MM.1S (cell line): ENCODE measurements at regions not wholly inside any gene's neighbourhood (a gene's known extent, or its start where the extent isn't known, plus 50 kb on each side); places are given as distances from the start of the nearest gene placed in this dataset.

Experiments
- DNase-seq: peaks from one replicate; pipeline ENCODE4 v3.0.0-alpha.2; 2015
- H2AFZ ChIP-seq: fragments of 300-600 bp; sonication (generic); 2 replicates; pipeline ENCODE4 v1.6.0; 2016; ENCODE audit warnings: antibody characterized with exemption, low read length
- H3F3A ChIP-seq: fragments of 300-600 bp; sonication (generic); 2 replicates; pipeline ENCODE4 v1.6.1; 2016; ENCODE audit warnings: mild to moderate bottlenecking, antibody characterized with exemption, low read length, moderate library complexity, mixed read lengths; ENCODE audit not compliant: insufficient read depth
- H3K27ac ChIP-seq: fragments of 300-600 bp; sonication (generic); 2 replicates; pipeline ENCODE4 v1.5.1; 2016; ENCODE audit warnings: mild to moderate bottlenecking, low read length
- H3K27me3 ChIP-seq: fragments of 300-600 bp; sonication (generic); replicated peaks from 2 replicates; pipeline ENCODE4 v1.6.0; 2016; ENCODE audit warnings: low read length; ENCODE audit not compliant: insufficient read depth
- H3K36me3 ChIP-seq: fragments of 300-600 bp; sonication (generic); replicated peaks from 2 replicates; pipeline ENCODE4 v1.6.1; 2016; ENCODE audit warnings: mild to moderate bottlenecking, low read length, mixed read lengths; ENCODE audit not compliant: insufficient read depth
- H3K4me1 ChIP-seq: fragments of 300-600 bp; sonication (generic); 2 replicates; pipeline ENCODE4 v1.6.1; 2016; ENCODE audit warnings: low read length, mixed read lengths
- H3K4me2 ChIP-seq: fragments of 300-600 bp; sonication (generic); 2 replicates; pipeline ENCODE4 v1.6.0; 2016; ENCODE audit warnings: low read depth, low read length
- H3K4me3 ChIP-seq: fragments of 300-600 bp; sonication (generic); 2 replicates; pipeline ENCODE4 v1.5.1; 2016; ENCODE audit warnings: low read length, mixed read lengths
- H3K79me2 ChIP-seq: fragments of 300-600 bp; sonication (generic); 2 replicates; pipeline ENCODE4 v1.6.1; 2016; ENCODE audit warnings: mixed run types, low read length, mixed read lengths
- H3K9ac ChIP-seq: fragments of 300-600 bp; sonication (generic); 2 replicates; pipeline ENCODE4 v1.6.1; 2016; ENCODE audit warnings: low read length, mixed read lengths
- H3K9me2 ChIP-seq: fragments of 300-600 bp; sonication (generic); replicated peaks from 2 replicates; pipeline ENCODE4 v1.6.1; 2016; ENCODE audit warnings: mild to moderate bottlenecking, low read length, mixed read lengths; ENCODE audit not compliant: insufficient read depth
- H3K9me3 ChIP-seq: fragments of 300-600 bp; sonication (generic); replicated peaks from 2 replicates; pipeline ENCODE4 v1.6.1; 2016; ENCODE audit warnings: mild to moderate bottlenecking, low read length, mixed read lengths; ENCODE audit not compliant: insufficient read depth
- H4K20me1 ChIP-seq: fragments of 300-600 bp; sonication (generic); 2 replicates; pipeline ENCODE4 v1.6.1; 2016; ENCODE audit warnings: mild to moderate bottlenecking, low read length, moderate library complexity, mixed read lengths; ENCODE audit not compliant: insufficient read depth
- CTCF ChIP-seq: fragments of 300-600 bp; sonication (generic); IDR thresholded peaks from 2 replicates; pipeline ENCODE4 v1.5.1; 2016; ENCODE audit warnings: antibody characterized with exemption, low read length, mixed read lengths
- EZH2 ChIP-seq: fragments of 300-600 bp; sonication (generic); optimal IDR thresholded peaks from 2 replicates; pipeline ENCODE3; 2017; ENCODE audit warnings: low read depth, mild to moderate bottlenecking, antibody characterized with exemption, low read length, mixed read lengths
- EZH2phosphoT487 ChIP-seq: fragments of 300-600 bp; sonication (generic); IDR thresholded peaks from 2 replicates; pipeline ENCODE4 v1.6.1; 2018; ENCODE audit warnings: antibody characterized with exemption, low read length

GRCh38 chr10:2968401-2969058 lies 98.8 kb upstream of the PFKP start:
- no peaks in the 10 kb centered on the region for H4K20me1 ChIP-seq

GRCh38 chr10:2966134-2966533 lies 101.2 kb upstream of the PFKP start:
- no peaks in the 10 kb centered on the region for H3K9me3 ChIP-seq
- TF ChIP-seq CTCF = no peak
- TF ChIP-seq EZH2phosphoT487 = no peak
- TF ChIP-seq EZH2 = no peak

More at GRCh38 chr10:2968401-2969058, 98.8 kb upstream of the PFKP start:
- no peak overlapping the region for H3K9ac ChIP-seq
- H3F3A ChIP-seq = no peaks in the 10 kb centered on the region
- H3K4me2 ChIP-seq = no peak overlapping the region
- DNase-seq = no peak
- TF ChIP-seq EZH2phosphoT487 = no peak
- TF ChIP-seq EZH2 = no peak
- no peak for TF ChIP-seq CTCF
- H3K27ac ChIP-seq = no peak overlapping the region
- no peak overlapping the region for H3K4me3 ChIP-seq
- H3K9me2 ChIP-seq = no peaks in the 10 kb centered on the region
- no peaks in the 10 kb centered on the region for H3K79me2 ChIP-seq
- H3K36me3 ChIP-seq = no peaks in the 10 kb centered on the region
- no peaks in the 10 kb centered on the region for H3K9me3 ChIP-seq
- H3K4me1 ChIP-seq = no peaks in the 10 kb centered on the region
- no peak overlapping the region for H2AFZ ChIP-seq
- no peaks in the 10 kb centered on the region for H3K27me3 ChIP-seq

GRCh38 chr10:2964632-2965296 lies 102.6 kb upstream of the PFKP start:
- no peak overlapping the region for H3K9ac ChIP-seq
- H3K27me3 ChIP-seq = no peaks in the 10 kb centered on the region
- DNase-seq = no peak
- no peaks in the 10 kb centered on the region for H4K20me1 ChIP-seq
- no peak for TF ChIP-seq CTCF
- no peak for TF ChIP-seq EZH2
- no peak for TF ChIP-seq EZH2phosphoT487
- no peaks in the 10 kb centered on the region for H3K9me3 ChIP-seq
- no peaks in the 10 kb centered on the region for H3K79me2 ChIP-seq
- no peaks in the 10 kb centered on the region for H3K4me1 ChIP-seq
- no peaks in the 10 kb centered on the region for H3K36me3 ChIP-seq
- H3K4me3 ChIP-seq = no peak overlapping the region
- H3F3A ChIP-seq = no peaks in the 10 kb centered on the region
- no peak overlapping the region for H3K4me2 ChIP-seq
- no peaks in the 10 kb centered on the region for H3K9me2 ChIP-seq
- no peak overlapping the region for H3K27ac ChIP-seq
- no peak overlapping the region for H2AFZ ChIP-seq

More at GRCh38 chr10:2966134-2966533, 101.2 kb upstream of the PFKP start:
- Histone ChIP-seq H4K20me1 (no peaks in the 10 kb centered on the region), H2AFZ (no peak overlapping the region), H3K27ac (no peak overlapping the region), H3K4me1 (no peaks in the 10 kb centered on the region), H3K27me3 (no peaks in the 10 kb centered on the region), H3K36me3 (no peaks in the 10 kb centered on the region), H3K4me3 (no peak overlapping the region), H3K79me2 (no peaks in the 10 kb centered on the region), H3K9ac (no peak overlapping the region), H3K9me2 (no peaks in the 10 kb centered on the region), H3K4me2 (no peak overlapping the region), H3F3A (no peaks in the 10 kb centered on the region)
- DNase-seq = no peak
